HG03097 (cell line): ENCODE measurements at regions not wholly inside any gene's neighbourhood (a gene's known extent, or its start where the extent isn't known, plus 50 kb on each side); places are given as distances from the start of the nearest gene placed in this dataset.

Experiments used
- ATAC-seq: cut with Tn5 transposase; IDR thresholded peaks from one replicate; pipeline ENCODE4 v1.9.1; 2021; ENCODE audit not compliant: unreplicated experiment, low FRiP score

DNA sequence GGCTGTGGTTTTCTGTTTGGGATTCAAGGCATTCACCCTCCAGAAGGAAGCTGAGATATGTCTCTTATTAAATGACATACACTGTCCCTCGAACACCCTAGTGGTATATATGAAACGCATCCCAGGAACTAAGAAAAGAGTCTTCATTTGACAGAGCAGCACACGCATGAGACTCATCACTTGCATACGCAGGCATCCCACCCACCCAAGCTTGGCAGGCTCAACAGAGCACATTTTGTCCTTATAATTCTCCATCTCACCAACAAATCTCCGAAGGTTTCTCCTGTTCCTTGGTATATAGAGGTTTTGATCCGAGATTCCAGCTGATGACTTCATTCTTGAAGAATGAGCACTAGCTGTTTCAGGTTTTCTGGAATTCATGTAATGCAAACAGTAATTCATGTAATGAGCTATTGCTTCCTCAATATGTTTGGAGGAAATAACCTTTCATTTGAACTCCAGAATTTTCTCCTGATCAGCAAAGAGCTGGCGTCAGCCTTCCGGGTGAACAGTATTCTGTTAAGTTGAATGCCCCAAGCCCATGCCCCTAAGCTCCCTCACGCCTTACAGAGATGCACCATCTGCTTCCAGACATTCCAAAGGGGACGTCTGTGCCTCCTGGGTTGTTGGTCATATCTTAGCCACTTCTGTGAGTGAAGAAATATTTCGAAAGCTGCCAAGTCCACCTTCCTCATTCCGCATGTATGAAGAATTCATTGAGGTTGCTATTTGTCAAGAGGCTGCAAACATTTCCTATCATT, 66.0 kb upstream of the CDH4 start:
- no peak for ATAC-seq

DNA sequence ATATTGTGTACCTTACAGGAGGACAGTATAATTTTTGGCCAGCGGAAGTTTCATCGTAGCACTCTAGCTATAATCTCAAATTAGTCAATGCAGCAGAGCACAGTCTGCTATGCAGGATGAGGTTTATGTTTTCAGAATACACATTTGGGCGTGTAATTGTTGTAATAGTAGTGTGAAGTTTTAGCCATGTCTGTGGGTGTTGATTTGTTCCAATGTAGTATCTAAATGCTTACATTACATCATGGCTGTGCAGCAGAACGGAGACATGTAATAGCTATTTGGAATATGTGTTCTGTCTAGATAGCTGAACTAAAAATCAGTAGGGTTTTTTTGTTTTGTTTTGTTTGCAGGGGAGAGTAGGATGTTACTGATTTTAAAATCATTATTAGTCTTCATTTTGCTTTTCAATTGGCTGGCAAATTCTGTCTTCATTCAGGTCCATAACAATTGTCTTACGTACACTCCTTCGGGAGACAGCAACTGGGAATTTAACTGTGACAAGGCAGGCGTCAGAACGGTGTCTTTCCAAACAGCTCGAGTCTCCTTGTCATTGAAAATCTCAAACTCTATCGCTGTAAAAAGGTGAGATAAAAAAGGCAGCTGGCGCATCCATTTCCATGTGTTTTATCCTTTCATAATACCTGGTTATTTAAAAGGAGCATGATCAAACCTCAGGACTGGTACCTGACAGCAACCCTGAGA, 65.1 kb upstream of the CDH4 start:
- no peak for ATAC-seq

- no peak for ATAC-seq
These were observed 62.5 kb upstream of the CDH4 start for GRCh38 chr20:61189534-61189933.

GRCh38 chr20:61191096-61191495, 61.0 kb upstream of the CDH4 start:
- no peak for ATAC-seq

DNA sequence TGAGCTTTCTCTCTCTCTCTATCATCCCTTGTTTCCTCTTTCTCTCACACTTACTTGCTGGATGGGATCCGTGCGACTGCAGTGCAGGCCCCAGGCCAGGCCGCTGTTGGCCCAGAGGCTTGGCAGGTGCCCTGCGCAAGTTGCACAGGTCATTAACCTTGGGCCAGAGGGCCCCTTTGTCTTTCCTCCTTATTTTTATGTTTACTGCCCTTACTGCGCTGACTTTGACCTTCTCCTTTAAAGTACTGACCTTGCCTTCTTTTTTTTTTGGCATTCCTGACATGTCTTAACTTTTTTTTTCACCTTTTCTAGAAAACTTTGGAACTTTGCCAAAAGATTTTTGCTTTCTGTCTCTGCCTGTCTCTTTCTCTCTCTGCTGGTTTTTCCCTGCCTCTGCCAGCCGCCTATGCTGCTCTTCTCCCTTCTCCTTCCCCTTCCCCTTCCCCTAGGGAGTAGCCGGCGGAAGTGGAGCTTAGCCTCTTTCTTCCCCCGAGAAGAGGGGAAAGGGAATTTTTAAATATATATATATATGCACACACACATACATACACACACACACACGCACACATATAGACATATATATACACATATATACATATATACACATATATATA, 59.6 kb upstream of the CDH4 start:
- no peak for ATAC-seq

DNA sequence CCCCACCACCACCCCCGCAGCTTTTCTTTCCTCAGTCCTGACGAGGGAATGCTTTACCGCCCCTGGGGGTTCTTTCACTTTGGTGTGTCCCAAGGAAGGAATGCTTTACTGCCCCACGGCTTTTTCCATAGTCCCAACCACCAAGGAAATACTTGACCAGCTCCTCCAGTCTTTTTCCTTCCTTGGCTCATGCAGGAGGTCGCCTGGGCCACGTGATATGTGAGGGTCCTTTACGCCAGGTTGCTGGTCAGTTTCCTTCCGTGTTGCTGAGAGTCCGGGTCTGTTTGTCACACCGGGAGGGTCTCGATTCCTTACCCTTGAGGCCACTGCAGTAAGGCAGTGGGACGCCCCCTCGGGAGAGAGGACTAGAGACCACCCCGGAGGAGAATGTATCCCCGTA, 58.9 kb upstream of the CDH4 start:
- no peak for ATAC-seq
